Keratinocyte (primary cell): ENCODE measurements at regions not wholly inside any gene's neighbourhood (a gene's known extent, or its start where the extent isn't known, plus 50 kb on each side); places are given as distances from the start of the nearest gene placed in this dataset.

Experiments used
- EZH2 ChIP-seq: IDR thresholded peaks from one replicate; pipeline ENCODE4 v1.6.1; 2012; ENCODE audit warnings: inconsistent platforms, mild to moderate bottlenecking, low read length, moderate library complexity
- TF ChIP-seq, protein P1 (sequence below), 3 experiments: IDR thresholded peaks in 1 of 3; conservative IDR thresholded peaks in 1 of 3; optimal IDR thresholded peaks in 1 of 3; 2 replicates in 2 of 3; 3 replicates in 1 of 3; pipeline versions ENCODE3 to v1.5.1; 2011; ENCODE audit warnings: low read length in 3 of 3, mild to moderate bottlenecking in 3 of 3, moderate library complexity in 2 of 3, control low read depth in 1 of 3, inconsistent platforms in 1 of 3; ENCODE audit not compliant: insufficient read depth in 2 of 3; ENCODE audit errors: extremely low read depth in 1 of 3

DNA sequence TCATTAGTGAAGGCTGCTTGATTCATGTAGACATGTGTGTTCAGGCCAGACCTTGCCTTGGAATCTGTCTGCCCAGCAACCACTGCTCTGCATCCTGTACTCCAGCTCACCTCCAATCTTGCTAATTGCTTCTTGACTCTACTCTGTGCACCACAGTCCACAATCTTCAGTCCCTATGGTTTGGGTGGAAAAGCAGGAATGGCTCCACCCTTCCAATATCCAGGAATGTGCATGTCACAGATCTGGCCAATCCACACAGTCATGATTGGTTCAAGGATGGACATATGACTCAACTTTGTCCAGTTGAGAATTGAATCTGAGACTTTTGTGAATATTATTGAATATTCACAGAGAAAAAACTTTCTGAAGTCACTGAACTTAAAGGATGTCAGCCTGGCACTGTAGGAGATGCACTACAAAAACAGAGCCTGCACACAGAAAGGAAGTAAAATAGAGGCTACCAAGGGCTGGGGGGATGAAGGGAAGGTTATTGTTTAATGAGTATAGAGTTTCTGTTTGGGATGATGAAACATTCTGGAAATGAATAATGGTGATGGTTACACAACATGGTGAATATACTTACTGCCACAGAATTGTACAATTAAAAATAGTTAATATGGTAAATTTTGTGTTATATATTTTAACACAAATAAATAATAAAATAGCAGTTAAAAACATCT, 161.3 kb upstream of the USP38 start:
- TF ChIP-seq, protein P1, sequence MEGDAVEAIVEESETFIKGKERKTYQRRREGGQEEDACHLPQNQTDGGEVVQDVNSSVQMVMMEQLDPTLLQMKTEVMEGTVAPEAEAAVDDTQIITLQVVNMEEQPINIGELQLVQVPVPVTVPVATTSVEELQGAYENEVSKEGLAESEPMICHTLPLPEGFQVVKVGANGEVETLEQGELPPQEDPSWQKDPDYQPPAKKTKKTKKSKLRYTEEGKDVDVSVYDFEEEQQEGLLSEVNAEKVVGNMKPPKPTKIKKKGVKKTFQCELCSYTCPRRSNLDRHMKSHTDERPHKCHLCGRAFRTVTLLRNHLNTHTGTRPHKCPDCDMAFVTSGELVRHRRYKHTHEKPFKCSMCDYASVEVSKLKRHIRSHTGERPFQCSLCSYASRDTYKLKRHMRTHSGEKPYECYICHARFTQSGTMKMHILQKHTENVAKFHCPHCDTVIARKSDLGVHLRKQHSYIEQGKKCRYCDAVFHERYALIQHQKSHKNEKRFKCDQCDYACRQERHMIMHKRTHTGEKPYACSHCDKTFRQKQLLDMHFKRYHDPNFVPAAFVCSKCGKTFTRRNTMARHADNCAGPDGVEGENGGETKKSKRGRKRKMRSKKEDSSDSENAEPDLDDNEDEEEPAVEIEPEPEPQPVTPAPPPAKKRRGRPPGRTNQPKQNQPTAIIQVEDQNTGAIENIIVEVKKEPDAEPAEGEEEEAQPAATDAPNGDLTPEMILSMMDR (optimal IDR thresholded peaks at IDR 0.05 in 1 of 3, IDR thresholded peaks at IDR 0.05 in 1 of 3, conservative IDR thresholded peaks at IDR 0.05 in 1 of 3; ENCODE audit: extremely low read depth in 1 of 3, insufficient read depth in 2 of 3, low read length in 3 of 3) = no peak
- no peak for TF ChIP-seq EZH2
